Stimulated activated CD4-positive, alpha-beta T cell treated with anti-CD3 and anti-CD28 coated beads, Interleukin-2, amount 100 ng/mL, for 4 hours (primary cell): ENCODE measurements at regions not wholly inside any gene's neighbourhood (a gene's known extent, or its start where the extent isn't known, plus 50 kb on each side); places are given as distances from the start of the nearest gene placed in this dataset.
"Not testable (repeated sequence)": the region's sequence is repeated elsewhere in the genome, so short reads cannot be mapped to it uniquely, and the experiment has no call there.

Source experiments
- DNase-seq: peaks from one replicate; pipeline ENCODE4 v3.0.0-alpha.2; 2020; ENCODE audit warnings: low read depth

- DNase-seq: not testable (repeated sequence)
Measured at GRCh38 chr20:29533566-29534177, 1723.8 kb upstream of the DEFB115 start.

- DNase-seq: not testable (repeated sequence)
Measured at GRCh38 chr20:29566901-29567635, 1690.4 kb upstream of the DEFB115 start.

GRCh38 chr20:29567671-29568070 is 1689.8 kb upstream of the DEFB115 start:
- DNase-seq: not testable (repeated sequence)

GRCh38 chr20:29570126-29570525 is 1687.3 kb upstream of the DEFB115 start:
- DNase-seq: not testable (repeated sequence)

GRCh38 chr20:29589530-29589929 is 1667.9 kb upstream of the DEFB115 start:
- not testable (repeated sequence) for DNase-seq

DNA sequence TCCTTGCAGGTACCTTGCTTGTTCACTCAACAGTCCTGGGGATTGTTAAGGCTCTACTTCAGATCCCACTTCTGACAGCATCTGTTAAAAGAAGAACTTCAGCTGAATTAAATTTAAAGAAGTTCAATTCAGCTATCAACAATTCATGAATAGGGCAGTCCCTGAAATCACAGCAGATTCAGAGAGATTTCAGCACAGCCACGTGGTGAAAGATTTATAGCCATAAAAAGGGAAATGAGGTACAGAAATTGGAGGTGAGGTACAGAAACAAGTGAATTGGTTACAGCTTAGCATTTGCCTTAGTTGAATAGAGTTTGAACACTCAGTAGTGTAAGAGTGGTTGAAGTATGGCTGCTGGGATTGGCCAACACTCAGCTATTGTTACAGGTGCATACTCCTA is 1653.3 kb upstream of the DEFB115 start:
- not testable (repeated sequence) for DNase-seq

DNA sequence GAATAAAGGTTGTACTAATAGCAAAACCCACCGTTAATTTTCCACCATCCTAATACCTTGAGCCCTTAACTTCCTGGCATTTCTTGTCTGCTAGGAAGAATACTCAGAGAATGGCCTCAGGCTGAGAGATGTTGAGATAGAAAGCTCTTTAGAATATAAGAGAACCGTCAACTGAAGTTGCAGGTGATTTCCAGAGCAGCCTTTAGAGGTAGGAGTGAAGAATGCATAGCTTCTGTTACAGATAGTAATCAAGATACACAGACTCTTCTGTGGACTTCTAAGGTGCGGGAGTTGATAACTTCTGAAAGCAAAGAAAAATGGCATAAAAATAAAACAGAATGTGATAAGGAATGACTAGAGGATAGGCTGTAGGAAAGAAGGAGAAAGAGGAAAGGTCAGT is 1651.3 kb upstream of the DEFB115 start:
- DNase-seq: not testable (repeated sequence)

GRCh38 chr20:29629395-29629794 is 1628.1 kb upstream of the DEFB115 start:
- not testable (repeated sequence) for DNase-seq
